H1 (cell line): ENCODE measurements at regions not wholly inside any gene's neighbourhood (a gene's known extent, or its start where the extent isn't known, plus 50 kb on each side); places are given as distances from the start of the nearest gene placed in this dataset.

Source experiments
- CTCF ChIA-PET: fragments of 300-600 bp; sonication (Branson Sonifier 250); formaldehyde crosslinking; loops from one replicate; lab custom pipeline; 2021; ENCODE audit not compliant: partially characterized antibody; lab: Charles Lee
- POLR2A ChIA-PET: fragments of 300-600 bp; sonication (Branson Sonifier 250); formaldehyde crosslinking; loops from one replicate; lab custom pipeline; 2021; ENCODE audit warnings: inconsistent platforms; ENCODE audit not compliant: partially characterized antibody; lab: Charles Lee
- DNase-seq, 2 experiments: peaks; one replicate each; pipeline versions ENCODE4 v3.0.0 to v3.0.0-alpha.2; 2010 to 2022; ENCODE audit warnings: low spot score in 2 of 2, low read depth in 1 of 2, mixed read lengths in 1 of 2
- FAIRE-seq: peaks from 2 replicates; lab custom pipeline; 2011; peaks lifted over from hg19 to GRCh38; lab: Jason Lieb, UNC
- H2AFZ ChIP-seq: 2 replicates; pipeline ENCODE4 v1.8.1; 2012; ENCODE audit warnings: low read length, inconsistent platforms
- H2AK5ac ChIP-seq: 2 replicates; pipeline ENCODE4 v1.6.1; 2013; ENCODE audit warnings: low read depth, low read length
- H2BK120ac ChIP-seq: replicated peaks from 2 replicates; pipeline ENCODE3; 2013; ENCODE audit warnings: low read depth, low read length, inconsistent platforms
- H2BK12ac ChIP-seq: 2 replicates; pipeline ENCODE4 v1.6.1; 2013; ENCODE audit warnings: low read depth, low read length
- H2BK15ac ChIP-seq: 2 replicates; pipeline ENCODE4 v1.6.1; 2013; ENCODE audit warnings: low read length
- H2BK20ac ChIP-seq: 2 replicates; pipeline ENCODE4 v1.6.1; 2013; ENCODE audit warnings: low read length
- H2BK5ac ChIP-seq: 2 replicates; pipeline ENCODE4 v1.6.1; 2013; ENCODE audit warnings: low read depth, low read length
- H3K14ac ChIP-seq: 2 replicates; pipeline ENCODE4 v1.6.1; 2013; ENCODE audit warnings: inconsistent platforms; ENCODE audit not compliant: insufficient read length
- H3K18ac ChIP-seq: 2 replicates; pipeline ENCODE4 v1.6.1; 2013; ENCODE audit warnings: low read length; ENCODE audit errors: extremely low read depth
- H3K23ac ChIP-seq: 2 replicates; pipeline ENCODE4 v1.6.1; 2013; ENCODE audit warnings: inconsistent platforms; ENCODE audit not compliant: insufficient read length
- H3K23me2 ChIP-seq: 2 replicates; pipeline ENCODE4 v1.6.1; 2013; ENCODE audit warnings: low read depth, low read length
- H3K27ac ChIP-seq: 2 replicates; pipeline ENCODE4 v1.6.1; 2011; ENCODE audit warnings: low read depth, low read length, inconsistent platforms
- H3K27me3 ChIP-seq, 4 experiments: replicated peaks in 1 of 4; 1 replicate in 1 of 4; 2 replicates in 3 of 4; pipeline versions ENCODE4 v1.6.1 to v1.8.1; 2011 to 2013; ENCODE audit warnings: low read length in 3 of 4, mild to moderate bottlenecking in 3 of 4, inconsistent platforms in 2 of 4, mixed read lengths in 2 of 4, moderate library complexity in 1 of 4; ENCODE audit not compliant: control insufficient read depth in 3 of 4, insufficient read depth in 3 of 4; ENCODE audit errors: extremely low read depth in 1 of 4
- H3K36me3 ChIP-seq, 4 experiments: 2 replicates each; pipeline versions ENCODE4 v1.6.1 to v1.8.1; 2011 to 2013; ENCODE audit warnings: mild to moderate bottlenecking in 4 of 4, low read length in 3 of 4, moderate library complexity in 2 of 4, control low read depth in 1 of 4, inconsistent platforms in 1 of 4; ENCODE audit not compliant: insufficient read depth in 4 of 4, control insufficient read depth in 2 of 4
- H3K4ac ChIP-seq: replicated peaks from 2 replicates; pipeline ENCODE3; 2013; ENCODE audit warnings: low read length, low read depth, mixed read lengths, inconsistent platforms; ENCODE audit not compliant: insufficient read length
- H3K4me1 ChIP-seq, 4 experiments: replicated peaks in 1 of 4; 1 replicate in 1 of 4; 2 replicates in 3 of 4; pipeline versions ENCODE4 v1.6.1 to v1.8.1; 2011 to 2013; ENCODE audit warnings: low read length in 3 of 4, inconsistent platforms in 2 of 4, mixed read lengths in 1 of 4; ENCODE audit not compliant: insufficient read depth in 4 of 4, control insufficient read depth in 3 of 4
- H3K4me2 ChIP-seq, 2 experiments: 2 replicates each; pipeline versions ENCODE4 v1.6.1 to v1.8.1; 2011 to 2013; ENCODE audit warnings: low read depth in 2 of 2, low read length in 2 of 2, control low read depth in 1 of 2, inconsistent platforms in 1 of 2, mild to moderate bottlenecking in 1 of 2; ENCODE audit not compliant: insufficient read depth in 1 of 2
- H3K4me3 ChIP-seq, 4 experiments: fragments of 200-600, 300-600 bp in 1 of 4; sonication (generic), shearing (Covaris generic), sonication (Bioruptor Twin) in 1 of 4; 2 replicates each; pipeline versions ENCODE4 v1.5.1 to v1.8.1; 2011 to 2016; ENCODE audit warnings: low read length in 4 of 4, low read depth in 3 of 4, control low read depth in 2 of 4, inconsistent platforms in 2 of 4, mild to moderate bottlenecking in 2 of 4, mixed read lengths in 1 of 4, moderate library complexity in 1 of 4; ENCODE audit not compliant: insufficient read depth in 2 of 4; ENCODE audit errors: extremely low read depth in 1 of 4
- H3K56ac ChIP-seq: replicated peaks from 2 replicates; pipeline ENCODE3; 2013; ENCODE audit warnings: low read depth, mild to moderate bottlenecking, mixed read lengths, low read length, inconsistent platforms; ENCODE audit not compliant: insufficient read length
- H3K79me1 ChIP-seq: 2 replicates; pipeline ENCODE4 v1.6.1; 2013; ENCODE audit warnings: low read depth, low read length, control low read depth
- H3K79me2 ChIP-seq, 2 experiments: 2 replicates each; pipeline versions ENCODE4 v1.6.1 to v1.8.1; 2012 to 2013; ENCODE audit warnings: low read length in 2 of 2, mild to moderate bottlenecking in 2 of 2, inconsistent platforms in 1 of 2; ENCODE audit not compliant: insufficient read depth in 2 of 2, control insufficient read depth in 1 of 2
- H3K9ac ChIP-seq, 4 experiments: replicated peaks in 1 of 4; 1 replicate in 1 of 4; 2 replicates in 3 of 4; pipeline versions ENCODE4 v1.6.1 to v1.8.1; 2011 to 2013; ENCODE audit warnings: low read depth in 3 of 4, low read length in 3 of 4, control low read depth in 2 of 4, mild to moderate bottlenecking in 2 of 4, moderate library complexity in 2 of 4, inconsistent platforms in 1 of 4; ENCODE audit errors: extremely low read depth in 1 of 4
- H3K9me3 ChIP-seq, 2 experiments: 2 replicates each; pipeline versions ENCODE4 v1.6.1 to v1.8.1; 2012 to 2013; ENCODE audit warnings: mild to moderate bottlenecking in 2 of 2, moderate library complexity in 2 of 2, control low read depth in 1 of 2, inconsistent platforms in 1 of 2, low read depth in 1 of 2, low read length in 1 of 2, mixed read lengths in 1 of 2; ENCODE audit not compliant: insufficient read depth in 2 of 2
- H4K20me1 ChIP-seq, 2 experiments: replicated peaks in 1 of 2; 2 replicates each; pipeline versions ENCODE3 to v1.8.1; 2011 to 2013; ENCODE audit warnings: inconsistent platforms in 2 of 2, low read length in 2 of 2, mild to moderate bottlenecking in 1 of 2; ENCODE audit not compliant: insufficient read depth in 2 of 2, control insufficient read depth in 1 of 2
- H4K5ac ChIP-seq: 2 replicates; pipeline ENCODE4 v1.6.1; 2013; ENCODE audit warnings: low read length, low read depth, mixed read lengths, inconsistent platforms; ENCODE audit not compliant: insufficient read length
- H4K8ac ChIP-seq: 2 replicates; pipeline ENCODE4 v1.8.0; 2013; ENCODE audit warnings: mild to moderate bottlenecking, moderate library complexity, low read length, inconsistent platforms; ENCODE audit not compliant: insufficient read depth; ENCODE audit errors: extremely low read depth
- H4K91ac ChIP-seq: replicated peaks from 2 replicates; pipeline ENCODE3; 2013; ENCODE audit warnings: low read length, mixed read lengths, inconsistent platforms; ENCODE audit not compliant: insufficient read length
- ATF3 ChIP-seq: IDR thresholded peaks from 2 replicates; pipeline ENCODE4 v1.6.1; 2011; ENCODE audit warnings: low read depth, mild to moderate bottlenecking, low read length; ENCODE audit not compliant: insufficient read depth
- BRCA1 ChIP-seq: IDR thresholded peaks from 2 replicates; pipeline ENCODE4 v1.6.1; 2012; ENCODE audit warnings: low read depth, low read length, improper control_type of control experiment
- CBX5 ChIP-seq: fragments of 300-800, 300-1000 bp; sonication (generic); IDR thresholded peaks from 2 replicates; pipeline ENCODE4 v1.7.1; 2016; ENCODE audit warnings: antibody characterized with exemption, low read length, low read depth
- CEBPB ChIP-seq: IDR thresholded peaks from 2 replicates; pipeline ENCODE4 v1.6.1; 2012; ENCODE audit warnings: low read depth, low read length
- EGR1 ChIP-seq: IDR thresholded peaks from 2 replicates; pipeline ENCODE4 v1.6.1; 2011; ENCODE audit warnings: low read depth, low read length, borderline replicate concordance
- EZH2 ChIP-seq: fragments of 200-600 bp; sonication (generic); IDR thresholded peaks from 2 replicates; pipeline ENCODE4 v1.7.1; 2012; ENCODE audit warnings: low read depth, mild to moderate bottlenecking, moderate library complexity, low read length, inconsistent platforms; ENCODE audit not compliant: severe bottlenecking
- GTF2F1 ChIP-seq: IDR thresholded peaks from 2 replicates; pipeline ENCODE4 v1.6.1; 2012; ENCODE audit warnings: low read depth, low read length, improper control_type of control experiment, borderline replicate concordance
- HDAC2 ChIP-seq, 2 experiments: fragments of 300-600 bp in 1 of 2; sonication (generic) in 1 of 2; IDR thresholded peaks; 2 replicates each; pipeline ENCODE4 v1.6.1; 2011 to 2012; ENCODE audit warnings: low read depth in 2 of 2, low read length in 2 of 2, mild to moderate bottlenecking in 2 of 2, moderate library complexity in 2 of 2, borderline replicate concordance in 1 of 2, inconsistent platforms in 1 of 2
- POLR2A ChIP-seq, 2 experiments: IDR thresholded peaks; 1 replicate in 1 of 2; 2 replicates in 1 of 2; pipeline ENCODE4 v1.6.1; 2011; ENCODE audit warnings: low read depth in 2 of 2, low read length in 2 of 2, mild to moderate bottlenecking in 2 of 2; ENCODE audit errors: control extremely low read depth in 1 of 2
- RBBP5 ChIP-seq: IDR thresholded peaks from 2 replicates; pipeline ENCODE4 v1.7.1; 2012; ENCODE audit warnings: low read depth, mild to moderate bottlenecking, inconsistent platforms, low read length, moderate library complexity, borderline replicate concordance
- SIN3A ChIP-seq, 2 experiments: IDR thresholded peaks in 1 of 2; conservative IDR thresholded peaks in 1 of 2; 2 replicates each; pipeline ENCODE4 v1.6.1; 2011 to 2012; ENCODE audit warnings: low read length in 2 of 2, improper control_type of control experiment in 1 of 2, low read depth in 1 of 2, mild to moderate bottlenecking in 1 of 2
- USF2 ChIP-seq: IDR thresholded peaks from 2 replicates; pipeline ENCODE4 v1.6.1; 2011; ENCODE audit warnings: low read length, improper control_type of control experiment
- WGBS, 2 experiments: shearing (Covaris generic) in 1 of 2; methylation state at CpG; one replicate each; pipeline versions ENCODE4 v1.1.6 to v1.1.7; 2013 to 2015; ENCODE audit warnings: low lambda C conversion rate in 2 of 2, mixed read lengths in 2 of 2, inconsistent platforms in 1 of 2, low coverage in 1 of 2, missing lambda C conversion rate in 1 of 2; ENCODE audit not compliant: insufficient replicate concordance in 2 of 2, insufficient coverage in 1 of 2, insufficient read length in 1 of 2; ENCODE audit errors: extremely low coverage in 1 of 2, missing lambda C conversion rate in 1 of 2; 5-methylcytosine and 5-hydroxymethylcytosine counted together

DNA sequence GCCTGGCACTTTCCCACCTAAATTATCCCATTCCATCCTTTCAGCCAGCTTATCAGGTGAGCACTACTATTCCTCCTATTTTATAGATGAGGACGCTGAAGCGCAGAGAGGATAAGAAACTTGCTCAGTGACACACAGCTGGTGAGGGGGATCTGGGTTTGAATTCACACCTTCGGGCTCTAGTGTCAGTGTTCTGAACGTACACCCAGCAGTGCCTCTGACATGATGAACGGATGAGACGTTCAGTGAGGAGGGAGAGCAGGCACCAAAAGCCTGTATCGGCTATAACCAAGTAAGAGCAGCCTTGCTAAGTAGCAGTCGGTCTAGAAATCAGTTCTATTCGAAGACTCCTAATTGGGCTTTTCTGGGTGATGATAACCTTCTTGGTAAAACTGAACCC, 167.0 kb downstream of the ASB1 start:
- H3K18ac ChIP-seq, result no peak overlapping the region
- H3K36me3 ChIP-seq, result no peaks in the 10 kb centered on the region
- 88% methylated on average over 9 of the region's 9 CpGs; no CpG with 5 or more reads in 1 of the 2 experiments for WGBS, 2 experiments
- no peak overlapping the region for H4K5ac ChIP-seq
- ChIA-PET POLR2A (no interaction called here), CTCF (no interaction called here)
- H3K79me2 ChIP-seq, result no peaks in the 10 kb centered on the region
- TF ChIP-seq EZH2 (no peak), BRCA1 (no peak), ATF3 (no peak), SIN3A (conservative IDR thresholded peaks at IDR 0.05 in 1 of 2, IDR thresholded peaks at IDR 0.05 in 1 of 2; ENCODE audit: low read depth in 1 of 2, low read length in 2 of 2) (no peak), CBX5 (no peak), RBBP5 (no peak), HDAC2 (IDR thresholded peaks at IDR 0.05; ENCODE audit: borderline replicate concordance in 1 of 2, low read depth in 2 of 2, low read length in 2 of 2) (no peak), GTF2F1 (no peak), USF2 (no peak), POLR2A (IDR thresholded peaks at IDR 0.05; ENCODE audit: control extremely low read depth in 1 of 2, low read depth in 2 of 2, low read length in 2 of 2) (no peak), EGR1 (no peak), CEBPB (no peak)
- H3K23ac ChIP-seq, result no peak overlapping the region
- no peak overlapping the region for H2BK15ac ChIP-seq
- H4K8ac ChIP-seq, result no peak overlapping the region; the same call in 1 of the 2 replicates
- no peak overlapping the region for H4K91ac ChIP-seq
- H3K14ac ChIP-seq, result no peak overlapping the region
- no peaks in the 10 kb centered on the region for H3K4me1 ChIP-seq
- H2BK20ac ChIP-seq, result no peak overlapping the region
- H3K4me3 ChIP-seq, result no peak overlapping the region
- no peak overlapping the region for H3K4ac ChIP-seq
- H3K27me3 ChIP-seq, result no peaks in the 10 kb centered on the region
- DNase-seq (no peak), FAIRE-seq (no peak)
- no peaks in the 10 kb centered on the region for H4K20me1 ChIP-seq
- H3K4me2 ChIP-seq, result no peak overlapping the region
- no peak overlapping the region for H2BK5ac ChIP-seq
- no peaks in the 10 kb centered on the region for H3K23me2 ChIP-seq
- H3K9ac ChIP-seq, result no peak overlapping the region
- H3K9me3 ChIP-seq, result no peaks in the 10 kb centered on the region
- no peak overlapping the region for H2BK120ac ChIP-seq
- H3K27ac ChIP-seq, result no peak overlapping the region
- no peak overlapping the region for H2AK5ac ChIP-seq
- no peaks in the 10 kb centered on the region for H3K79me1 ChIP-seq
- no peak overlapping the region for H2AFZ ChIP-seq
- H2BK12ac ChIP-seq, result no peak overlapping the region
- H3K56ac ChIP-seq, result no peak overlapping the region
